ENCODE measurements at regions not wholly inside any gene's neighbourhood (a gene's known extent, or its start where the extent isn't known, plus 50 kb on each side); places are given as distances from the start of the nearest gene placed in this dataset.
"Not testable (repeated sequence)": the region's sequence is repeated elsewhere in the genome, so short reads cannot be mapped to it uniquely, and the experiment has no call there.

- TF ChIP-seq CTCF (tag by site-specific recombination; IDR thresholded peaks at IDR 0.05); YY2 (tag by site-specific recombination; IDR thresholded peaks at IDR 0.05); REST (tag by site-specific recombination; IDR thresholded peaks at IDR 0.05); ZNF660 (tag by site-specific recombination; IDR thresholded peaks at IDR 0.05); ZFP37 (tag by site-specific recombination; IDR thresholded peaks at IDR 0.05); KLF8 (tag by site-specific recombination; IDR thresholded peaks at IDR 0.05); ZNF473 (tag by site-specific recombination; IDR thresholded peaks at IDR 0.05); ZNF146 (tag by site-specific recombination; IDR thresholded peaks at IDR 0.05); ZBTB8A (tag by site-specific recombination; IDR thresholded peaks at IDR 0.05); ZNF549 (tag by site-specific recombination; IDR thresholded peaks at IDR 0.05); ZNF138 (tag by site-specific recombination; IDR thresholded peaks at IDR 0.05; ENCODE audit: borderline replicate concordance); SETDB1 (IDR thresholded peaks at IDR 0.05; ENCODE audit: insufficient read length, low read length); ZNF704 (tag by site-specific recombination; IDR thresholded peaks at IDR 0.05); ZNF184 (tag by site-specific recombination; IDR thresholded peaks at IDR 0.05): not testable (repeated sequence)
Observed at GRCh38 chr6:19904408-19904807, 67.2 kb downstream of the ID4 start.
